ENCODE measurements at regions not wholly inside any gene's neighbourhood (a gene's known extent, or its start where the extent isn't known, plus 50 kb on each side); places are given as distances from the start of the nearest gene placed in this dataset.

- no peak overlapping the region for H3K4me3 ChIP-seq (ENCODE audit: low read depth, low read length)
- no peak for TF ChIP-seq CTCF (IDR thresholded peaks at IDR 0.05; ENCODE audit: low read depth, low read length)
These were observed 71.6 kb upstream of the DST start for GRCh38 chr6:56714273-56714672.

- TF ChIP-seq CTCF (IDR thresholded peaks at IDR 0.05; ENCODE audit: low read depth, low read length), result no peak
- no peak overlapping the region for H3K4me3 ChIP-seq (ENCODE audit: low read depth, low read length)
These were observed 70.6 kb upstream of the DST start for GRCh38 chr6:56713254-56713672.

DNA sequence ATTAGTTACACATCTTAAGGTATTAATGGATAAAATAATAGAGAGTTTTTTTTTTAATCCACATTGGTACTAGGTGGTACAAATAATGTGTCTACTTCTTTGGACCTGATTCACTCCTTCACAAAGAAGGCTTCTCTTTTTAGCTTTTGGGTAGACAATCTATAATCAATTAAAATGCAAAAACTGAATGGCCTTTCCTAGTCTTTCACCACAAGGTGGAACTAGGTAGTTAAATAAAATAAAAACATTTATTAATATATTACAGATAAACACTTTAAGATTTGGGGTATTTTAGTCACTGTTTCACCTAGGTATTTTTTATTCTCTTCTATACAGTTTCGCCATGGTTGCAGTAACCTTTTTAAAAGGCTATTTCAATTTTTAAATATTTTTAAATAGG, 68.3 kb upstream of the DST start:
- no peak for TF ChIP-seq CTCF (IDR thresholded peaks at IDR 0.05; ENCODE audit: low read depth, low read length)

DNA sequence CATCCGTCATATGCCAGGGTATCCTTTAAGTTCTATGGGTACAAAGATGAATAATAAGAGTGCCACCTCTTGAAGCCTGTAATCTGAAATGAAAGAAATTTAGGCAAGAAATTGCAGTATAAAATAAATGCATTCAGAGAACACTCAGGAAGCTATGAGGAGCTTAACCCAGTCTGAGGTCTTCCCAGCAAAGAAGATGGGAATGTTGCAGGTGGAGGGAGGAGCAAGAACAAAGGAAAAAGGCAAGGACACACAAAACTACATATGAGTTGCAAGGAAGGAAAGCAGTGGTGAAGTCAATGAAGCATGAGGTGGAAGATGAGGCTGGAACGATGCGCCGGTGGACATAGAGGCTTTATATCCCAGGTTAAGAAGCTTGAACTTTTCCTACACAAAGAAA, 67.0 kb upstream of the DST start:
- H3K4me3 ChIP-seq (ENCODE audit: low read depth, low read length), result no peak overlapping the region
- TF ChIP-seq CTCF (IDR thresholded peaks at IDR 0.05; ENCODE audit: low read depth, low read length), result no peak

More for the DNA sequence above, 68.3 kb upstream of the DST start:
- no peak overlapping the region for H3K4me3 ChIP-seq (ENCODE audit: low read depth, low read length)

DNA sequence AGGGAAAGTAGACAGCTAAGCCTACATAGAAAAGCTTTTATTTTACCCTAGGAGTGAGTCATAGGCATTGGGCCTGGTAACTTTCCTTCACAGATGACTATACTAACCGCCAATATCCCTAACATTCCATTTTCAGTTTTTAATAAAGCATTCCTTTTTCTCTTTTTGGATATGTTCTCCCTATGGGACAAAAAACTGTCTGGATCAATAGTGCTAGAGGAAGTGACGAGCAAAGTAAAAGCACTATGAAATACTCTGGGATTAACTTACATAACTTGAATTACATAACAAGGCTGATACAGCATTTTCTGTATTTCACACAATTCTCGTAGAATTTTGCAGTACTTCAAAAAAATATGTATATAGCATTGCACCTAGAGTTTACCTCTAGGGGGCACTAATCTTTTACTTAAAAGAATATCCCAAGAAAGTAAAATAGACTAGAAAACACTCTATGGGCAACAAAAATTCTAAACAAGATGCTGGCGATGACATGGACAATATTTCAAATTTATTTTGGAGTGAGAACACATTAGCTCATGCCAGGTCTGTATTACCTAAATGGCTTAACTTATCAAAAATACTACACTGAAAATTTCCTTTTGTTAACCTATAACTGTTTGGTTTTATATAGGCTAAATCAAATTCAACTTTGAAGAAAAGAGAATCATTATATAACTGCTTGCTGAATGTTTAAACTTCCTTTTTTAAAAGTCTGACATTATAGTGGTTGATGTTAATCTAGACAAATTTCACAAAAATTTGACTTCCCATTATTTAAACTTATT, 66.3 kb upstream of the DST start:
- H3K4me3 ChIP-seq (ENCODE audit: low read depth, low read length), result peak overlapping the region; percentile 10; the same call in 1 of the 2 replicates
- no peak; the same call in 1 of the 2 replicates for TF ChIP-seq CTCF (IDR thresholded peaks at IDR 0.05; ENCODE audit: low read depth, low read length)

- TF ChIP-seq CTCF (IDR thresholded peaks at IDR 0.05; ENCODE audit: low read depth, low read length), result no peak
- H3K4me3 ChIP-seq (ENCODE audit: low read depth, low read length), result no peak overlapping the region
These were observed 64.5 kb upstream of the DST start for GRCh38 chr6:56706981-56707726.

- TF ChIP-seq CTCF (IDR thresholded peaks at IDR 0.05; ENCODE audit: low read depth, low read length), result peak; percentile 16; the same call in 1 of the 2 replicates
- no peak overlapping the region for H3K4me3 ChIP-seq (ENCODE audit: low read depth, low read length)
These were observed 56.5 kb upstream of the DST start for GRCh38 chr6:56699066-56699654.

Measured in WI38 (cell line).